Endothelial cell of umbilical vein (primary cell): ENCODE measurements at regions not wholly inside any gene's neighbourhood (a gene's known extent, or its start where the extent isn't known, plus 50 kb on each side); places are given as distances from the start of the nearest gene placed in this dataset.
"Not testable (repeated sequence)": the region's sequence is repeated elsewhere in the genome, so short reads cannot be mapped to it uniquely, and the experiment has no call there.

Experiments used
- BruUV-seq: library from RNA; stranded (reverse); fragments of 400-500 nt; replicated peaks from 2 replicates; lab custom pipeline; 2021; lab: Mats Ljungman, UMichigan
- CTCF ChIA-PET: fragments of 300-600, 350-600 bp; sonication (Branson Sonifier 250); formaldehyde crosslinking; loops from one replicate; lab custom pipeline; 2021; ENCODE audit warnings: antibody characterized with exemption, inconsistent platforms; lab: Charles Lee
- POLR2A ChIA-PET: fragments of 300-600, 350-600 bp; sonication (Branson Sonifier 250); formaldehyde crosslinking; loops from one replicate; lab custom pipeline; 2021; ENCODE audit warnings: antibody characterized with exemption, inconsistent platforms; lab: Charles Lee
- DNase-seq: peaks from one replicate; pipeline ENCODE4 v3.0.0-alpha.2; 2011; ENCODE audit warnings: low read depth, low spot score
- FAIRE-seq: peaks from 2 replicates; lab custom pipeline; 2011; peaks lifted over from hg19 to GRCh38; lab: Jason Lieb, UNC
- H2AFZ ChIP-seq: 2 replicates; pipeline ENCODE4 v1.6.0; 2012; ENCODE audit warnings: low read depth, low read length, control low read depth, inconsistent platforms
- H3K27ac ChIP-seq: 2 replicates; pipeline ENCODE4 v1.5.1; 2011; ENCODE audit warnings: low read depth, mild to moderate bottlenecking, control low read depth, low read length, moderate library complexity; ENCODE audit not compliant: insufficient read depth
- H3K27me3 ChIP-seq, 2 experiments: 2 replicates each; pipeline versions ENCODE4 v1.6.0 to v1.6.1; 2011; ENCODE audit warnings: low read length in 2 of 2, mixed read lengths in 1 of 2; ENCODE audit not compliant: control insufficient read depth in 2 of 2, insufficient read depth in 2 of 2
- H3K36me3 ChIP-seq, 2 experiments: 2 replicates in 1 of 2; 3 replicates in 1 of 2; pipeline ENCODE4 v1.5.1; 2011; ENCODE audit warnings: low read length in 2 of 2, mild to moderate bottlenecking in 1 of 2, moderate library complexity in 1 of 2; ENCODE audit not compliant: control insufficient read depth in 2 of 2, insufficient read depth in 2 of 2; ENCODE audit errors: extremely low read depth in 1 of 2
- H3K4me1 ChIP-seq: 3 replicates; pipeline ENCODE4 v1.5.1; 2011; ENCODE audit warnings: mild to moderate bottlenecking, low read length; ENCODE audit not compliant: control insufficient read depth, insufficient read depth; ENCODE audit errors: extremely low read depth
- H3K4me2 ChIP-seq: 2 replicates; pipeline ENCODE4 v1.6.1; 2011; ENCODE audit warnings: low read length, control low read depth, mixed read lengths; ENCODE audit not compliant: insufficient read depth
- H3K4me3 ChIP-seq, 3 experiments: fragments of 200-600 bp in 1 of 3; sonication (generic), shearing (Covaris generic) in 1 of 3; replicated peaks in 1 of 3; 2 replicates each; pipeline ENCODE4 v1.5.1; 2011 to 2016; ENCODE audit warnings: control low read depth in 3 of 3, low read length in 3 of 3, mild to moderate bottlenecking in 2 of 3, inconsistent platforms in 1 of 3, low read depth in 1 of 3, moderate library complexity in 1 of 3; ENCODE audit not compliant: insufficient read depth in 1 of 3
- H3K79me2 ChIP-seq: 2 replicates; pipeline ENCODE4 v1.6.0; 2012; ENCODE audit warnings: low read length, inconsistent platforms; ENCODE audit not compliant: control insufficient read depth, insufficient read depth
- H3K9ac ChIP-seq: replicated peaks from 2 replicates; pipeline ENCODE3; 2011; ENCODE audit warnings: low read length, control low read depth; ENCODE audit not compliant: insufficient read depth; ENCODE audit errors: extremely low read depth
- H3K9me1 ChIP-seq: replicated peaks from 3 replicates; pipeline ENCODE4 v1.6.0; 2011; ENCODE audit warnings: mild to moderate bottlenecking, low read length; ENCODE audit not compliant: control insufficient read depth, insufficient read depth; ENCODE audit errors: extremely low read depth
- H3K9me3 ChIP-seq: replicated peaks from 2 replicates; pipeline ENCODE4 v1.5.1; 2012; ENCODE audit warnings: low read length, inconsistent platforms; ENCODE audit not compliant: control insufficient read depth, insufficient read depth
- H4K20me1 ChIP-seq: replicated peaks from 2 replicates; pipeline ENCODE3; 2011; ENCODE audit warnings: mild to moderate bottlenecking, low read length; ENCODE audit not compliant: control insufficient read depth, insufficient read depth; ENCODE audit errors: extremely low read depth
- CTCF ChIP-seq, 2 donors: IDR thresholded peaks; 1 replicate in 1 of 2; 2 replicates in 1 of 2; pipeline ENCODE4 v1.5.1; 2011; ENCODE audit warnings: low read length in 2 of 2, mild to moderate bottlenecking in 2 of 2, moderate library complexity in 2 of 2, control low read depth in 1 of 2, inconsistent platforms in 1 of 2, low read depth in 1 of 2; ENCODE audit not compliant: insufficient read depth in 1 of 2; ENCODE audit errors: extremely low read depth in 1 of 2
- GATA2 ChIP-seq: IDR thresholded peaks from 2 replicates; pipeline ENCODE4 v1.7.0; 2011; ENCODE audit warnings: low read depth, mild to moderate bottlenecking, moderate library complexity, mixed read lengths, low read length; ENCODE audit not compliant: insufficient read length, insufficient read depth
- MYC ChIP-seq: IDR thresholded peaks from one replicate; pipeline ENCODE4 v1.6.1; 2011; ENCODE audit warnings: mild to moderate bottlenecking, low read depth, low read length
- POLR2AphosphoS5 ChIP-seq: IDR thresholded peaks from 2 replicates; pipeline ENCODE4 v1.6.1; 2012; ENCODE audit warnings: low read depth, mild to moderate bottlenecking, control low read depth, low read length, moderate library complexity; ENCODE audit not compliant: insufficient read depth
- dilution Hi-C: fragments of 300-500 bp; cut with MboI; formaldehyde crosslinking; loops from one replicate; pipeline ENCODE4 v1.15.0; 2019; ENCODE audit warnings: low sequenced_read_pairs; ENCODE audit not compliant: extremely low pct_ligation_motif_present
- intact Hi-C: fragments of 100-400 bp; cut with micrococcal nuclease; formaldehyde crosslinking; loops from one replicate; pipeline ENCODE4 v1.10.0; 2022

GRCh38 chr3:194959217-194959616 is 273.5 kb downstream of the FAM43A start:
- Histone ChIP-seq H4K20me1 (no peaks in the 10 kb centered on the region), H3K27me3 (no peaks in the 10 kb centered on the region), H3K36me3 (no peaks in the 10 kb centered on the region), H3K4me1 (no peaks in the 10 kb centered on the region), H2AFZ (no peak overlapping the region), H3K4me2 (no peak overlapping the region), H3K27ac (no peak overlapping the region), H3K9me1 (no peaks in the 10 kb centered on the region), H3K4me3 (no peak overlapping the region), H3K9me3 (no peaks in the 10 kb centered on the region), H3K9ac (no peak overlapping the region), H3K79me2 (no peaks in the 10 kb centered on the region)
- TF ChIP-seq CTCF (IDR thresholded peaks at IDR 0.05; ENCODE audit: extremely low read depth in 1 of 2, insufficient read depth in 1 of 2, low read depth in 1 of 2, low read length in 2 of 2), result no peak
- TF ChIP-seq MYC, result no peak
- TF ChIP-seq POLR2AphosphoS5, result no peak
- TF ChIP-seq GATA2, result no peak
- DNase-seq (no peak), FAIRE-seq (no peak)
- dilution Hi-C loops (no loop called here), intact Hi-C loops (no loop called here)
- no TSS peak for BruUV-seq
- CTCF ChIA-PET, result interaction anchor here (1.1 kb wide), 1 partner anchor 9 kb away, joined by 10 read pairs; no protein-coding TSS in a partner anchor
- POLR2A ChIA-PET, result no interaction called here

- H3K9me1 ChIP-seq, CTCF ChIA-PET, H3K79me2 ChIP-seq, H3K9me3 ChIP-seq, FAIRE-seq, H2AFZ ChIP-seq, H4K20me1 ChIP-seq, H3K4me2 ChIP-seq, dilution Hi-C loops, H3K9ac ChIP-seq, POLR2A ChIA-PET, H3K27me3 ChIP-seq, BruUV-seq, intact Hi-C loops, DNase-seq, H3K4me3 ChIP-seq, H3K36me3 ChIP-seq, H3K4me1 ChIP-seq, H3K27ac ChIP-seq: not testable (repeated sequence)
These were observed 274.0 kb downstream of the FAM43A start for GRCh38 chr3:194959666-194960065.
